ENCODE measurements at regions not wholly inside any gene's neighbourhood (a gene's known extent, or its start where the extent isn't known, plus 50 kb on each side); places are given as distances from the start of the nearest gene placed in this dataset.

DNA sequence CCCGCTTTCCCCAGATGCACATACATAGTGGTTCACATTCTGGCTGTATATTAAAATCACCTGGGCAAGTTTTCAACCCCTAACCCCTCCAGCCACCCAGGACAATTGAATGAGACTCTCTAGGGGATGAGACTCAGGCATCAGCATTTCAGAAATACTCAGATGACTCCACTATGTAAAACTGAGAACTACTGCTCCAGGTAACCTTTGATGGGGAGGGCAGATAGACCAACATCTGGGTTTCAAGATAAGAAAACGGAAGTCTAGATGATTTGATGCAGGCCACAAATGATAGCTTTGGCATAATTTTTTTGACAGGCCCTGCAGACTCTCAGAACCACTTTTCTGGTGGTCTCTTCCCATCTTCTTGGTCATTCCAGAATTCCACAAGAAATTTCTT, 341.1 kb downstream of the EMP1 start (continued):
- TF ChIP-seq BCL11A (IDR thresholded peaks at IDR 0.05; ENCODE audit: low read depth, low read length), result peak; percentile 80
- no peak for TF ChIP-seq BMI1 (IDR thresholded peaks at IDR 0.05; ENCODE audit: borderline replicate concordance)
- TF ChIP-seq IRF4 (IDR thresholded peaks at IDR 0.05; ENCODE audit: low read depth, low read length), result 0 out of 2 replicates have a peak, but pooled peaks have one; percentile 45
- TF ChIP-seq, protein P1, sequence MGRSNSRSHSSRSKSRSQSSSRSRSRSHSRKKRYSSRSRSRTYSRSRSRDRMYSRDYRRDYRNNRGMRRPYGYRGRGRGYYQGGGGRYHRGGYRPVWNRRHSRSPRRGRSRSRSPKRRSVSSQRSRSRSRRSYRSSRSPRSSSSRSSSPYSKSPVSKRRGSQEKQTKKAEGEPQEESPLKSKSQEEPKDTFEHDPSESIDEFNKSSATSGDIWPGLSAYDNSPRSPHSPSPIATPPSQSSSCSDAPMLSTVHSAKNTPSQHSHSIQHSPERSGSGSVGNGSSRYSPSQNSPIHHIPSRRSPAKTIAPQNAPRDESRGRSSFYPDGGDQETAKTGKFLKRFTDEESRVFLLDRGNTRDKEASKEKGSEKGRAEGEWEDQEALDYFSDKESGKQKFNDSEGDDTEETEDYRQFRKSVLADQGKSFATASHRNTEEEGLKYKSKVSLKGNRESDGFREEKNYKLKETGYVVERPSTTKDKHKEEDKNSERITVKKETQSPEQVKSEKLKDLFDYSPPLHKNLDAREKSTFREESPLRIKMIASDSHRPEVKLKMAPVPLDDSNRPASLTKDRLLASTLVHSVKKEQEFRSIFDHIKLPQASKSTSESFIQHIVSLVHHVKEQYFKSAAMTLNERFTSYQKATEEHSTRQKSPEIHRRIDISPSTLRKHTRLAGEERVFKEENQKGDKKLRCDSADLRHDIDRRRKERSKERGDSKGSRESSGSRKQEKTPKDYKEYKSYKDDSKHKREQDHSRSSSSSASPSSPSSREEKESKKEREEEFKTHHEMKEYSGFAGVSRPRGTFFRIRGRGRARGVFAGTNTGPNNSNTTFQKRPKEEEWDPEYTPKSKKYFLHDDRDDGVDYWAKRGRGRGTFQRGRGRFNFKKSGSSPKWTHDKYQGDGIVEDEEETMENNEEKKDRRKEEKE (IDR thresholded peaks at IDR 0.05), result no peak
- peak; percentile 28; the same call in 1 of the 2 replicates for TF ChIP-seq EED (IDR thresholded peaks at IDR 0.05; ENCODE audit: low read depth)
- no peak for TF ChIP-seq SMAD1 (IDR thresholded peaks at IDR 0.05; ENCODE audit: low read depth, partially characterized antibody)
- TF ChIP-seq, protein P2, sequence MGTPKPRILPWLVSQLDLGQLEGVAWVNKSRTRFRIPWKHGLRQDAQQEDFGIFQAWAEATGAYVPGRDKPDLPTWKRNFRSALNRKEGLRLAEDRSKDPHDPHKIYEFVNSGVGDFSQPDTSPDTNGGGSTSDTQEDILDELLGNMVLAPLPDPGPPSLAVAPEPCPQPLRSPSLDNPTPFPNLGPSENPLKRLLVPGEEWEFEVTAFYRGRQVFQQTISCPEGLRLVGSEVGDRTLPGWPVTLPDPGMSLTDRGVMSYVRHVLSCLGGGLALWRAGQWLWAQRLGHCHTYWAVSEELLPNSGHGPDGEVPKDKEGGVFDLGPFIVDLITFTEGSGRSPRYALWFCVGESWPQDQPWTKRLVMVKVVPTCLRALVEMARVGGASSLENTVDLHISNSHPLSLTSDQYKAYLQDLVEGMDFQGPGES (IDR thresholded peaks at IDR 0.05), result no peak
- no peak for TF ChIP-seq RAD51 (IDR thresholded peaks at IDR 0.05)
- TF ChIP-seq CREM (IDR thresholded peaks at IDR 0.05; ENCODE audit: low read depth), result no peak
- TF ChIP-seq EP300 (IDR thresholded peaks at IDR 0.05; ENCODE audit: borderline replicate concordance in 1 of 2, control insufficient read depth in 1 of 2, low read depth in 2 of 2, low read length in 2 of 2), result peak in 1 of 2 experiments; percentile 70; a peak in 1 of 4 replicates
- TF ChIP-seq NKRF (conservative IDR thresholded peaks at IDR 0.05), result no peak
- TF ChIP-seq TCF7 (IDR thresholded peaks at IDR 0.05; ENCODE audit: borderline replicate concordance), result peak; percentile 82
- TF ChIP-seq SIN3A (IDR thresholded peaks at IDR 0.05; ENCODE audit: low read depth, low read length), result no peak
- TF ChIP-seq, protein P3, sequence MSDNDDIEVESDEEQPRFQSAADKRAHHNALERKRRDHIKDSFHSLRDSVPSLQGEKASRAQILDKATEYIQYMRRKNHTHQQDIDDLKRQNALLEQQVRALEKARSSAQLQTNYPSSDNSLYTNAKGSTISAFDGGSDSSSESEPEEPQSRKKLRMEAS (IDR thresholded peaks at IDR 0.05; ENCODE audit: low read depth, low read length), result no peak
- no peak for TF ChIP-seq PKNOX1 (IDR thresholded peaks at IDR 0.05)
- no peak for TF ChIP-seq HDAC6 (IDR thresholded peaks at IDR 0.05; ENCODE audit: unreplicated experiment)
- no peak for TF ChIP-seq FOXM1 (IDR thresholded peaks at IDR 0.05; ENCODE audit: low read depth, low read length)
- no peak for TF ChIP-seq CBFB (IDR thresholded peaks at IDR 0.05; ENCODE audit: low read depth)
- no peak for TF ChIP-seq PAX8 (IDR thresholded peaks at IDR 0.05)
- TF ChIP-seq MEF2B (IDR thresholded peaks at IDR 0.05; ENCODE audit: partially characterized antibody, poor library complexity, severe bottlenecking), result peak; percentile 87
- peak; percentile 26; the same call in 1 of the 2 replicates for TF ChIP-seq ZNF24 (IDR thresholded peaks at IDR 0.05)
- TF ChIP-seq ZBED1 (IDR thresholded peaks at IDR 0.05; ENCODE audit: borderline replicate concordance), result no peak
- no peak for TF ChIP-seq ZNF384 (IDR thresholded peaks at IDR 0.05; ENCODE audit: borderline replicate concordance, low read depth, low read length)
- TF ChIP-seq NFYA (IDR thresholded peaks at IDR 0.05; ENCODE audit: borderline replicate concordance, low read depth, low read length), result no peak
- peak in 1 of 2 experiments; percentile 36; a peak in 1 of 4 replicates for TF ChIP-seq ETV6 (conservative IDR thresholded peaks at IDR 0.05 in 1 of 2, IDR thresholded peaks at IDR 0.05 in 1 of 2; ENCODE audit: borderline replicate concordance in 1 of 2, low read depth in 1 of 2)
- no peak for TF ChIP-seq CREB1 (IDR thresholded peaks at IDR 0.05; ENCODE audit: low read depth)

All from GM12878 (cell line).